ENCODE measurements at regions not wholly inside any gene's neighbourhood (a gene's known extent, or its start where the extent isn't known, plus 50 kb on each side); places are given as distances from the start of the nearest gene placed in this dataset.

GRCh38 chr14:86050072-86050683, 520.2 kb downstream of the FLRT2 start (continued):
- TF ChIP-seq CUX1 (IDR thresholded peaks at IDR 0.05; ENCODE audit: insufficient replicate concordance, low read depth, low read length) (no peak), EED (IDR thresholded peaks at IDR 0.05; ENCODE audit: low read depth) (no peak), BACH1 (IDR thresholded peaks at IDR 0.05; ENCODE audit: borderline replicate concordance) (no peak), BRCA1 (IDR thresholded peaks at IDR 0.05; ENCODE audit: low read depth, low read length) (no peak)

GRCh38 chr14:86039176-86039575, 509.2 kb downstream of the FLRT2 start:
- in situ Hi-C loops (cut with MboI) (no loop called here), intact Hi-C loops (cut with micrococcal nuclease; ENCODE audit: unreplicated experiment) (loop anchor here (5.0 kb wide), 1 partner anchor 172 kb away; no protein-coding TSS in a partner anchor)
- ChIA-PET CTCF (interaction anchor here (0.7 to 1.9 kb wide), 7 partner anchors 9 to 183 kb away, joined by 3 to 15 read pairs (median 7); no protein-coding TSS in a partner anchor), RAD21 (ENCODE audit: unreplicated experiment) (interaction anchor here (1.8 kb wide), 1 partner anchor 172 kb away, joined by 10 read pairs; no protein-coding TSS in a partner anchor), SMC1A (ENCODE audit: uncharacterized antibody, unreplicated experiment) (interaction anchor here (1.2 to 1.3 kb wide), 2 partner anchors 29 to 838 kb away, joined by 3 to 5 read pairs; no protein-coding TSS in a partner anchor), POLR2A (no interaction called here)
- no TSS peak for BruUV-seq (replicated peaks)
- Histone ChIP-seq H2AFZ (ENCODE audit: control insufficient read depth, low read depth, low read length) (no peak overlapping the region), H3K4me3 (no peak overlapping the region), H3K27ac (ENCODE audit: control insufficient read depth, insufficient read depth) (no peak overlapping the region), H3K79me2 (ENCODE audit: control insufficient read depth, insufficient read depth, low read length) (no peaks in the 10 kb centered on the region), H4K20me1 (ENCODE audit: control insufficient read depth, insufficient read depth) (no peaks in the 10 kb centered on the region), H3K4me2 (ENCODE audit: control insufficient read depth, insufficient read depth) (no peak overlapping the region), H3K9ac (ENCODE audit: control insufficient read depth, insufficient read depth, low read length) (no peak overlapping the region), H3K4me1 (ENCODE audit: control insufficient read depth, insufficient read depth, low read length) (no peaks in the 10 kb centered on the region), H3K9me3 (replicated peaks; ENCODE audit: control insufficient read depth, insufficient read depth, low read length) (no peaks in the 10 kb centered on the region), H3K27me3 (replicated peaks in 1 of 2; ENCODE audit: control insufficient read depth in 2 of 2, insufficient read depth in 2 of 2, low read length in 1 of 2) (no peaks in the 10 kb centered on the region), H3K36me3 (ENCODE audit: control insufficient read depth in 2 of 2, insufficient read depth in 2 of 2, low read length in 1 of 2) (no peaks in the 10 kb centered on the region)
- FAIRE-seq (no peak), DNase-seq (ENCODE audit: low read depth, low spot score) (no peak), ATAC-seq (no peak)
- TF ChIP-seq HDAC6 (IDR thresholded peaks at IDR 0.05; ENCODE audit: unreplicated experiment) (no peak), EED (IDR thresholded peaks at IDR 0.05; ENCODE audit: low read depth) (no peak), ATF3 (IDR thresholded peaks at IDR 0.05; ENCODE audit: borderline replicate concordance, extremely low read depth, low read depth, low read length) (no peak), CHD2 (IDR thresholded peaks at IDR 0.05; ENCODE audit: borderline replicate concordance, low read depth, low read length) (no peak)
- WGBS (ENCODE audit: insufficient coverage, insufficient replicate concordance, low lambda C conversion rate, missing lambda C conversion rate), result 81% methylated on average over 1 of the region's 1 CpG
